ENCODE measurements at regions not wholly inside any gene's neighbourhood (a gene's known extent, or its start where the extent isn't known, plus 50 kb on each side); places are given as distances from the start of the nearest gene placed in this dataset.
"Not testable (repeated sequence)": the region's sequence is repeated elsewhere in the genome, so short reads cannot be mapped to it uniquely, and the experiment has no call there.

DNA sequence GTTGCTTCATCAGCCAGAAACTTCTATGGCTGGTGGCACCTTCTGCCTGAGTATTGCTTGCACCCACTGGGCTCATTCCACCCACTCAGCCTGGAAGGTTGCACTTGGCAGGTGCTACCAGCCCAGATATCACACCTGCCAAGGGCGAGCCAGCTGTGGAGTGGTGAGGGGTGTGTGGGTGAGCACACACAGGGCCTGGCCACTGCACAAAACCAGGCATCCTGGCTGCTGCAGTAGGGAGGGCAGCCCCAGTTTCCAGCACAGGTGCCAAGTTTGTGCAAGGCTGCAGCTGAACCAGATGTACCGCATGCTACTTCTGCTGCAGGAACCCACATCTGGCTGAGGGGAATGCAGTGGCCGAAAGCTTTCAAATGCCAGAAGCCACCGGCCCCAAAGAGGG lies 1147.8 kb downstream of the FSCB start:
- DNase-seq (ENCODE audit: low spot score in 2 of 2), result no peak
- no peak for FAIRE-seq

- FAIRE-seq, result no peak
- no peak for DNase-seq (ENCODE audit: low spot score in 2 of 2)
Observed at GRCh38 chr14:43356979-43357545, 1150.0 kb downstream of the FSCB start.

- no peak for FAIRE-seq
- no peak for DNase-seq (ENCODE audit: low spot score in 2 of 2)
Observed at GRCh38 chr14:43356382-43356781, 1150.7 kb downstream of the FSCB start.

- FAIRE-seq, result no peak
- DNase-seq (ENCODE audit: low spot score in 2 of 2), result no peak
Observed at GRCh38 chr14:43341921-43342320, 1165.2 kb downstream of the FSCB start.

- FAIRE-seq (no peak), DNase-seq (ENCODE audit: low spot score in 2 of 2) (no peak)
Observed at GRCh38 chr14:43338713-43339112, 1168.4 kb downstream of the FSCB start.

DNA sequence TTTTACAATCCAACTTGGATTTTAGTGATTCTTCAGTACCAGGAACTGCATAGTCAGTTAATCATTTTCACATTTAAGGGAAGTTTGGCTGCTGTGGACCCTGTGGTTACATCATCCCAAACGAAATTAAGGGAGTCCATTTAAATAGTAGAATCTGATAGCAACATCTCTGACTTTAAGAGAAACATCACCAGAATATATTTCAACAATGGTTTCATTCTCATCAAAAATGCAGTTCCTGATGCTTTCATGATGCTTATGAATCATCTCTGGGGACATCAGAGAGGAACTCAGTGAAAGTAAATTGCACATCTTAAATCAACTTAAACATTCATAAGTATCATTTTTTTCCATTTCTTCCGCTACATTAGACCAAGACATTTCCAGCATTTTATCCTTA lies 1170.7 kb downstream of the FSCB start:
- DNase-seq (ENCODE audit: low spot score in 2 of 2) (no peak), FAIRE-seq (no peak)

- FAIRE-seq, result not testable (repeated sequence)
Observed at GRCh38 chr14:43326501-43327407, 1180.3 kb downstream of the FSCB start.

GRCh38 chr14:43316427-43316826 lies 1190.7 kb downstream of the FSCB start:
- no peak for DNase-seq (ENCODE audit: low spot score in 2 of 2)
- no peak for FAIRE-seq

More at GRCh38 chr14:43326501-43327407, 1180.3 kb downstream of the FSCB start:
- not testable (repeated sequence) for DNase-seq (ENCODE audit: low spot score in 2 of 2)

GRCh38 chr14:43313719-43314118 lies 1193.4 kb downstream of the FSCB start:
- DNase-seq (ENCODE audit: low spot score in 2 of 2) (no peak), FAIRE-seq (peak; percentile 26)

DNA sequence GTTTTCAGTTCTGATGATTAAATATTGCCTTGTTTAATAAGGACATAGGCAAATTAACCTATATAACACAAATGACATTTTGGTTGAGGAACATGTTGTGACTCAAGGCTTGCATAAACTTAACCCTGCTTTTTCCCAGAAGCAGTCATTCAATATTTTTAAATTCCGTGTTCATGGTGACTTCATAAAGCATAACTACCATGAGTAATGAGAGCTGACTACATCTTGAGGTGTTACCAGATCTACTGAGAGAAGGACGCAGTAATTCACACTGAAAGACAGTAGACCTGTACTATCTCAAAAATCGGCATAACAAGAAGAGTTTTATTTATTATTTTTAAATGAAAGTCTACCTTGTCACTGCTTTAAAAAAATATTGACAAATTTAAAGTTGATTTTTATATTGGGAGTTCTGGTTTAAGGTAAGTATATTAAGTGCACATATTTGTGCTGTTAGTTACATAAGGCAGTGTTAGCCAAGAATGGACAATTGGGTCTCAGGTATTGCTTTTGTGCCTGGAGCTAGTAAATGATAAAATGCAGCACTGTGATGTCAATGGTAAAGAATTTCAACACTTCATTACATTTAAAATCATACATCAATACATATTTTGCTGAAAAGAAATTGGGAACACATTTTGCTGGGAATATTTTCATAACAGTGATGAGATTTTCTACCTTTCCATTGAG lies 1198.5 kb downstream of the FSCB start:
- FAIRE-seq (no peak), DNase-seq (ENCODE audit: low spot score in 2 of 2) (no peak)

DNA sequence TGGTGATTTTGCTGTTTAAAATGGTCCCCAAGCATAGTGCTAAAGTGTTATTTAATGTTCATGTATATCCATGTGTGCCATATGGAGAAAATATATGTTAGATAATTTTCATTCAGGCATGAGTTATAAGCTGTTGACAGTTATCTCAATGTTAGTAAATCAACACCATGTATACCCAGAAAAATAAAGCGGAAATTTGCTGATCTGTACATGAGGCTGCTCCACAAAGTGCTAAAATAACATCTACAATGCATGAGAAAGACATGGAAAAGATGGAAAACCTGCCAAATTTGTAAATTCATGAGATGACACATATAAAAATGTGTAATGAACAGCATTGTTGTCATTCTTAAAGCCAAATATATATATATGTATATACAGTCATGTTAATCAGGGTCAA lies 1199.2 kb downstream of the FSCB start:
- DNase-seq (ENCODE audit: low spot score in 2 of 2) (no peak), FAIRE-seq (no peak)

- FAIRE-seq (no peak), DNase-seq (ENCODE audit: low spot score in 2 of 2) (no peak)
Observed at GRCh38 chr14:43306053-43306452, 1201.0 kb downstream of the FSCB start.

GRCh38 chr14:43297794-43298193 lies 1209.3 kb downstream of the FSCB start:
- DNase-seq (ENCODE audit: low spot score in 2 of 2), result no peak
- no peak for FAIRE-seq

DNA sequence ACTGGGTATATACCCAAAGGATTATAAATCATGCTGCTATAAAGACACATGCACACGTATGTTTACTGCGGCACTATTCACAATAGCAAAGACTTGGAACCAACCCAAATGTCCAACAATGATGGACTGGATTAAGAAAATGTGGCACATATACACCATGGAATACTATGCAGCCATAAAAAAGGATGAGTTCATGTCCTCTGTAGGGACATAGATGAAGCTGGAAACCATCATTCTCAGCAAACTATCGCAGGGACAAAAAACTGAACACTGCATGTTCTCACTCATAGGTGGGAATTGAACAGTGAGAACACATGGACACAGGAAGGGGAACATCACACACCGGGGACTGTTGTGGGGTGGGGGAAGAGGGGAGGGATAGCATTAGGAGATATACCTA lies 1211.0 kb downstream of the FSCB start:
- not testable (repeated sequence) for FAIRE-seq; DNase-seq (ENCODE audit: low spot score in 2 of 2)

GRCh38 chr14:43285575-43285974 lies 1221.5 kb downstream of the FSCB start:
- FAIRE-seq, result no peak
- DNase-seq (ENCODE audit: low spot score in 2 of 2), result no peak

- DNase-seq (ENCODE audit: low spot score in 2 of 2) (no peak), FAIRE-seq (peak; percentile 49)
Observed at GRCh38 chr14:43260056-43260455, 1247.0 kb downstream of the FSCB start.

DNA sequence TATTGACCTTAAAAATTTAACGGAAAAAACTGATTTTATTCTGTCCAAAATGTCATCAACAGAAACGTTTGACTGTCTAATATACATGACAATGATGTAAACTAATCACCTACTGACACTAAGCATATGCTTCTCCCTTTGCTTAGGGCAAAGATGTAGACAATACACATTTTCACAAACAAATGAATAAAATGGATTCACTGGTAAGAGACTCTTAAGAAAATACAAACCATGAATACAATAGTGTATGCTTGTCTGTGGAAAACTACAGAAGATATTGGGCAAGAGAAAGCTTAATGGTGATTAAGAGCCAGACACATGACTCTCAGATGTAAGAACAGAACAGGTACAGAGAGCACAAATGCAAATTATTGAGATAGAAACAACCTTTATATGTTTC lies 1248.7 kb downstream of the FSCB start:
- FAIRE-seq (no peak), DNase-seq (ENCODE audit: low spot score in 2 of 2) (no peak)

GRCh38 chr14:43256996-43257395 lies 1250.1 kb downstream of the FSCB start:
- FAIRE-seq; DNase-seq (ENCODE audit: low spot score in 2 of 2): not testable (repeated sequence)

GRCh38 chr14:43252866-43253265 lies 1254.2 kb downstream of the FSCB start:
- no peak for FAIRE-seq

GRCh38 chr14:43249591-43249990 lies 1257.5 kb downstream of the FSCB start:
- FAIRE-seq, result no peak

More at GRCh38 chr14:43252866-43253265, 1254.2 kb downstream of the FSCB start:
- no peak for DNase-seq (ENCODE audit: low spot score in 2 of 2)

GRCh38 chr14:43249116-43249515 lies 1258.0 kb downstream of the FSCB start:
- DNase-seq (ENCODE audit: low spot score in 2 of 2), result no peak
- FAIRE-seq, result peak; percentile 59

More at GRCh38 chr14:43249591-43249990, 1257.5 kb downstream of the FSCB start:
- DNase-seq (ENCODE audit: low spot score in 2 of 2), result no peak
